PFSK-1 (cell line): ENCODE measurements at regions not wholly inside any gene's neighbourhood (a gene's known extent, or its start where the extent isn't known, plus 50 kb on each side); places are given as distances from the start of the nearest gene placed in this dataset.

Experiments
- FOXP2 ChIP-seq: optimal IDR thresholded peaks from 2 replicates; pipeline ENCODE3; 2011; ENCODE audit warnings: borderline replicate concordance, control low read depth, inconsistent platforms; ENCODE audit not compliant: insufficient read depth; ENCODE audit errors: extremely low read length, extremely low read depth
- POLR2AphosphoS5 ChIP-seq: IDR thresholded peaks from 2 replicates; pipeline ENCODE4 v1.6.1; 2012; ENCODE audit warnings: low read depth, mild to moderate bottlenecking, control low read depth, low read length, moderate library complexity
- SIN3A ChIP-seq: IDR thresholded peaks from 2 replicates; pipeline ENCODE4 v1.6.1; 2012; ENCODE audit warnings: mild to moderate bottlenecking, low read length, moderate library complexity, borderline replicate concordance; ENCODE audit not compliant: insufficient read depth
- TAF1 ChIP-seq: IDR thresholded peaks from 2 replicates; pipeline ENCODE4 v1.6.1; 2012; ENCODE audit warnings: low read length, control low read depth, borderline replicate concordance; ENCODE audit not compliant: insufficient read depth

DNA sequence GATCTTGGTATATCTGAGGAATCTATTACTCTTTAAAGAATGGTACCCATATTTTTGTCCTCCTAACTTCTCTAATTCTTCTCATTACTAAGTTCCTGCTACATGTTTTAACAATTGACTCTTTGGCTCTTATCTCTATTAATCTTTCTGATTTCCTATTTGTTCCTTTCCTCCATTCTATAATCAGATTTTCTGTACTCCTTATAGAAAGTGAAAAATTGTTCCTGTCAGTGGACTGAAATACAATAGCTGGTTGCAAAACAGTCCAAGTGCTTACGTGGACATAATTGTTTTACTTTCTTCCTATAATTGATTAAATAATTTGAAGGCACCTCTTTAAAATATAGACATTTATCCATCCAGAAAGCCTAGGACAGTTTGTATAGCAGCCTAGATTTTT is 86.7 kb upstream of the PTHLH start:
- TF ChIP-seq TAF1 (no peak), SIN3A (no peak), POLR2AphosphoS5 (no peak), FOXP2 (no peak)
